HEK293T (cell line): ENCODE measurements at regions not wholly inside any gene's neighbourhood (a gene's known extent, or its start where the extent isn't known, plus 50 kb on each side); places are given as distances from the start of the nearest gene placed in this dataset.

ENCODE experiments used
- BHLHE40 ChIP-seq: fragments of 450-650 bp; IDR thresholded peaks from 2 replicates; pipeline ENCODE4 v1.6.1; 2016; ENCODE audit warnings: mild to moderate bottlenecking, moderate library complexity, borderline replicate concordance
- ELF4 ChIP-seq: fragments of 450-650 bp; IDR thresholded peaks from 2 replicates; pipeline ENCODE4 v1.6.1; 2017; ENCODE audit warnings: antibody characterized with exemption
- FOXA1 ChIP-seq: fragments of 450-650 bp; IDR thresholded peaks from 2 replicates; pipeline ENCODE4 v1.6.1; 2016; ENCODE audit warnings: mild to moderate bottlenecking
- FOXM1 ChIP-seq: fragments of 450-650 bp; IDR thresholded peaks from 2 replicates; pipeline ENCODE4 v1.6.1; 2017; ENCODE audit warnings: mild to moderate bottlenecking, borderline replicate concordance
- HDGF ChIP-seq: fragments of 450-650 bp; IDR thresholded peaks from 2 replicates; pipeline ENCODE4 v1.6.1; 2017; ENCODE audit warnings: antibody characterized with exemption, borderline replicate concordance
- L3MBTL2 ChIP-seq: fragments of 450-650 bp; conservative IDR thresholded peaks from 2 replicates; pipeline ENCODE4 v1.6.1; 2016; ENCODE audit warnings: mild to moderate bottlenecking
- LEF1 ChIP-seq: fragments of 450-650 bp; IDR thresholded peaks from 2 replicates; pipeline ENCODE4 v1.6.1; 2017; ENCODE audit warnings: mild to moderate bottlenecking, borderline replicate concordance
- NFRKB ChIP-seq: fragments of 450-650 bp; IDR thresholded peaks from 2 replicates; pipeline ENCODE4 v1.6.1; 2016; ENCODE audit warnings: mild to moderate bottlenecking, moderate library complexity
- SP1 ChIP-seq: fragments of 450-650 bp; IDR thresholded peaks from 2 replicates; pipeline ENCODE4 v1.6.1; 2017
- TARDBP ChIP-seq: fragments of 450-650 bp; IDR thresholded peaks from 2 replicates; pipeline ENCODE4 v1.6.1; 2016
- TF ChIP-seq, protein P1 (sequence below): fragments of 450-650 bp; IDR thresholded peaks from 2 replicates; pipeline ENCODE4 v1.6.1; 2016

DNA sequence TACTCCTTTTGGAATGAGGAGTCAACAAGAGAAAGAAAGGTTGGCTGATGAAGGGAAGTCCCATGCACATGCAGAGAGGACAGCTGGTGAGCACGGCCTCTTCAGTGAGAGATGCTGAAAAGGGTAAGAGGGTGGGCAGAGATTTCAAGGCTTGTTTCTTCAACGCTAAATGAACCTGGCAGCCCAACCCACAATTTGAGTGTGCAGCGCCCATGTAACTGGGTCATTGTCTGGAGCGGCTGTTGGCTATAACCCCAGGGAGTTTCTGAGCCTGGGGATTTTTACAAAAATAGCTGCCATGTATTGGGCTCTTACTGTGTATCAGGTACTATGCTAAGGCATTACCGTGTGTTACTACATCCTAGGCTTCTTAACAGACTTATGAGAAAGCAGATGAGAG, 594.1 kb downstream of the ETS1 start:
- TF ChIP-seq BHLHE40, result no peak
- no peak for TF ChIP-seq SP1
- no peak for TF ChIP-seq TARDBP
- no peak for TF ChIP-seq HDGF
- TF ChIP-seq LEF1, result no peak
- no peak for TF ChIP-seq ELF4
- TF ChIP-seq FOXM1, result no peak
- no peak for TF ChIP-seq L3MBTL2
- no peak for TF ChIP-seq FOXA1
- TF ChIP-seq NFRKB, result no peak
- TF ChIP-seq, protein P1, sequence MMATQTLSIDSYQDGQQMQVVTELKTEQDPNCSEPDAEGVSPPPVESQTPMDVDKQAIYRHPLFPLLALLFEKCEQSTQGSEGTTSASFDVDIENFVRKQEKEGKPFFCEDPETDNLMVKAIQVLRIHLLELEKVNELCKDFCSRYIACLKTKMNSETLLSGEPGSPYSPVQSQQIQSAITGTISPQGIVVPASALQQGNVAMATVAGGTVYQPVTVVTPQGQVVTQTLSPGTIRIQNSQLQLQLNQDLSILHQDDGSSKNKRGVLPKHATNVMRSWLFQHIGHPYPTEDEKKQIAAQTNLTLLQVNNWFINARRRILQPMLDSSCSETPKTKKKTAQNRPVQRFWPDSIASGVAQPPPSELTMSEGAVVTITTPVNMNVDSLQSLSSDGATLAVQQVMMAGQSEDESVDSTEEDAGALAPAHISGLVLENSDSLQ, result no peak
